ENCODE measurements at regions not wholly inside any gene's neighbourhood (a gene's known extent, or its start where the extent isn't known, plus 50 kb on each side); places are given as distances from the start of the nearest gene placed in this dataset.

GRCh38 chr5:112625246-112625645, 112.4 kb upstream of the APC start:
- Histone ChIP-seq H4K20me1 (ENCODE audit: insufficient read depth, low read length) (no peaks in the 10 kb centered on the region), H3K4me1 (ENCODE audit: insufficient read depth, low read length) (no peaks in the 10 kb centered on the region), H3K79me2 (ENCODE audit: insufficient read depth, low read length) (no peaks in the 10 kb centered on the region), H3K4me2 (ENCODE audit: low read length) (no peak overlapping the region), H3K9ac (ENCODE audit: low read length) (no peak overlapping the region), H3K27me3 (ENCODE audit: insufficient read depth, low read length) (no peaks in the 10 kb centered on the region), H3K27ac (ENCODE audit: low read depth, low read length) (no peak overlapping the region), H3K36me3 (ENCODE audit: insufficient read depth, low read length) (no peaks in the 10 kb centered on the region), H2AFZ (ENCODE audit: low read depth, low read length) (no peak overlapping the region), H3K4me3 (ENCODE audit: insufficient read depth, low read depth, low read length) (no peak overlapping the region), H3K9me3 (ENCODE audit: insufficient read depth, low read depth, low read length) (no peaks in the 10 kb centered on the region)
- Mint-ChIP-seq H3K36me3 (ENCODE audit: low read depth, unreplicated experiment) (no peaks in the 10 kb centered on the region), H3K4me1 (ENCODE audit: low read depth, unreplicated experiment) (peaks cover 3% of the 10 kb centered on the region), H3K9me3 (ENCODE audit: unreplicated experiment) (no peaks in the 10 kb centered on the region), H3K27ac (ENCODE audit: unreplicated experiment) (no peak overlapping the region), H3K4me3 (ENCODE audit: unreplicated experiment) (no peak overlapping the region), H3K27me3 (ENCODE audit: low read depth, unreplicated experiment) (peaks cover 5% of the 10 kb centered on the region)
- FAIRE-seq (no peak), DNase-seq (ENCODE audit: low read depth) (no peak)
- TF ChIP-seq EZH2 (IDR thresholded peaks at IDR 0.05; ENCODE audit: insufficient read depth, low read length): no peak
- no peak for TF ChIP-seq CTCF (IDR thresholded peaks at IDR 0.05; ENCODE audit: insufficient read depth, low read depth, low read length)

GRCh38 chr5:112625689-112626438, 111.8 kb upstream of the APC start:
- H3K4me2 ChIP-seq (ENCODE audit: low read length): no peak overlapping the region
- H3K79me2 ChIP-seq (ENCODE audit: insufficient read depth, low read length): no peaks in the 10 kb centered on the region
- H3K27me3 Mint-ChIP-seq (ENCODE audit: low read depth, unreplicated experiment): peaks cover 5% of the 10 kb centered on the region
- no peak overlapping the region for H3K9ac ChIP-seq (ENCODE audit: low read length)
- H4K20me1 ChIP-seq (ENCODE audit: insufficient read depth, low read length): no peaks in the 10 kb centered on the region
- no peak overlapping the region for H2AFZ ChIP-seq (ENCODE audit: low read depth, low read length)
- H3K36me3 Mint-ChIP-seq (ENCODE audit: low read depth, unreplicated experiment): no peaks in the 10 kb centered on the region
- H3K27ac ChIP-seq (ENCODE audit: low read depth, low read length): no peak overlapping the region
- no peak overlapping the region for H3K4me3 ChIP-seq (ENCODE audit: insufficient read depth, low read depth, low read length)
- no peaks in the 10 kb centered on the region for H3K27me3 ChIP-seq (ENCODE audit: insufficient read depth, low read length)
- no peak for FAIRE-seq
- H3K9me3 Mint-ChIP-seq (ENCODE audit: unreplicated experiment): no peaks in the 10 kb centered on the region
- no peak for TF ChIP-seq EZH2 (IDR thresholded peaks at IDR 0.05; ENCODE audit: insufficient read depth, low read length)
- no peak for TF ChIP-seq CTCF (IDR thresholded peaks at IDR 0.05; ENCODE audit: insufficient read depth, low read depth, low read length)
- H3K4me3 Mint-ChIP-seq (ENCODE audit: unreplicated experiment): no peak overlapping the region
- DNase-seq (ENCODE audit: low read depth): no peak
- peaks cover 3% of the 10 kb centered on the region for H3K4me1 Mint-ChIP-seq (ENCODE audit: low read depth, unreplicated experiment)
- no peaks in the 10 kb centered on the region for H3K9me3 ChIP-seq (ENCODE audit: insufficient read depth, low read depth, low read length)
- no peaks in the 10 kb centered on the region for H3K36me3 ChIP-seq (ENCODE audit: insufficient read depth, low read length)
- H3K27ac Mint-ChIP-seq (ENCODE audit: unreplicated experiment): no peak overlapping the region
- no peaks in the 10 kb centered on the region for H3K4me1 ChIP-seq (ENCODE audit: insufficient read depth, low read length)

GRCh38 chr5:112626715-112627114, 111.0 kb upstream of the APC start:
- Mint-ChIP-seq H3K4me3 (ENCODE audit: unreplicated experiment) (no peak overlapping the region), H3K4me1 (ENCODE audit: low read depth, unreplicated experiment) (peaks cover 3% of the 10 kb centered on the region), H3K27me3 (ENCODE audit: low read depth, unreplicated experiment) (peaks cover 5% of the 10 kb centered on the region), H3K9me3 (ENCODE audit: unreplicated experiment) (no peaks in the 10 kb centered on the region), H3K27ac (ENCODE audit: unreplicated experiment) (no peak overlapping the region), H3K36me3 (ENCODE audit: low read depth, unreplicated experiment) (no peaks in the 10 kb centered on the region)
- no peak overlapping the region for H2AFZ ChIP-seq (ENCODE audit: low read depth, low read length)
- no peak overlapping the region for H3K27ac ChIP-seq (ENCODE audit: low read depth, low read length)
- H4K20me1 ChIP-seq (ENCODE audit: insufficient read depth, low read length): no peaks in the 10 kb centered on the region
- H3K27me3 ChIP-seq (ENCODE audit: insufficient read depth, low read length): no peaks in the 10 kb centered on the region
- no peaks in the 10 kb centered on the region for H3K79me2 ChIP-seq (ENCODE audit: insufficient read depth, low read length)
- FAIRE-seq: no peak
- TF ChIP-seq CTCF (IDR thresholded peaks at IDR 0.05; ENCODE audit: insufficient read depth, low read depth, low read length): no peak
- TF ChIP-seq EZH2 (IDR thresholded peaks at IDR 0.05; ENCODE audit: insufficient read depth, low read length): no peak
- no peak overlapping the region for H3K4me2 ChIP-seq (ENCODE audit: low read length)
- no peaks in the 10 kb centered on the region for H3K36me3 ChIP-seq (ENCODE audit: insufficient read depth, low read length)
- no peak overlapping the region for H3K9ac ChIP-seq (ENCODE audit: low read length)
- H3K4me3 ChIP-seq (ENCODE audit: insufficient read depth, low read depth, low read length): no peak overlapping the region
- no peak for DNase-seq (ENCODE audit: low read depth)
- H3K9me3 ChIP-seq (ENCODE audit: insufficient read depth, low read depth, low read length): no peaks in the 10 kb centered on the region
- H3K4me1 ChIP-seq (ENCODE audit: insufficient read depth, low read length): no peaks in the 10 kb centered on the region

All from astrocyte (in vitro differentiated cells and primary cell).